A673 (cell line): ENCODE measurements at regions not wholly inside any gene's neighbourhood (a gene's known extent, or its start where the extent isn't known, plus 50 kb on each side); places are given as distances from the start of the nearest gene placed in this dataset.
"Not testable (repeated sequence)": the region's sequence is repeated elsewhere in the genome, so short reads cannot be mapped to it uniquely, and the experiment has no call there.

Source experiments
- CTCF ChIP-seq: fragments of 300-800, 200-600 bp; sonication (generic); conservative IDR thresholded peaks from 2 replicates; pipeline ENCODE4 v1.5.1; 2017; ENCODE audit warnings: low read depth, mild to moderate bottlenecking, antibody characterized with exemption, low read length, moderate library complexity, mixed read lengths
- EZH2 ChIP-seq: fragments of 200-600 bp; sonication (generic); IDR thresholded peaks from 2 replicates; pipeline ENCODE4 v1.6.1; 2017; ENCODE audit warnings: borderline replicate concordance, low read depth, mild to moderate bottlenecking, mixed read lengths, antibody characterized with exemption, low read length; ENCODE audit not compliant: poor library complexity, severe bottlenecking

- TF ChIP-seq CTCF, EZH2: not testable (repeated sequence)
These were observed 1352.0 kb upstream of the CDH8 start for GRCh38 chr16:63388277-63388676.
